ENCODE measurements at regions not wholly inside any gene's neighbourhood (a gene's known extent, or its start where the extent isn't known, plus 50 kb on each side); places are given as distances from the start of the nearest gene placed in this dataset.

DNA sequence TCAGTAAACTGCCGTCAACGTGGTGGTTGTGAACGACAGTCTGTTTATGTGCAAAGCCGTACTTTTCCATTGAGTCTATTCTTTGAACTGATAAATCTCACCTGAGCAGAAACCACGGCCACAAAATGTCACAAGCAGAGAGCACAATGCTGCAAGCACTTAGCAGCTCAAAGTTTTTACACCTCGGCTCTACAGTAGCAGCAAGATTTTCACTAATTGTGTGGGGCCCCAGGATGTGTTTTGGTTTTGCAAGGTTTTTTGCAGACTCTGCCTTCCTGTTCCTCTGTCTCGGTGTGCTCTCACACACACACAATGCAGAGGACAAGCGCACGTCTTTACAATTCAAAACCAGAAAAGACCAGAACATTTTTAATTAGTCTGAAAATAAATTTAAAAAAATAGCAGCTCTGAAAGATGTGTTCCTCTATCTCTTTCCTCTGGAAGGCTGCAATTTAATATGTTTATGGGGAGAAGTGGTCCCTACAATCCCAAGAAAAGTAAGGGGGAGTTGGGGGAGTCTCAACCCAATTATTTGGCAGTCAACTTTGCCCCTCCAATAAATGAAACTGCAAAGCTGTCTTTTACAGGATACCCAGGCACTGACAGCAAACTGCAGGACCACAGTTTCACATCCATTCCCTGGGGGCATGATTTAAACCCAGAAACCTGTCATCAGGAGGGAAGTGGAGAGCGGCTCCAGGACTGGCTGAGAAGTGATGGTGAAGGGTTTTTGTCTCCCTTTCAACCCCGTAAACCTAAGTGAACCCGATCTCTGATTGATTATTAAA, 73.8 kb upstream of the SFMBT2 start:
- peak overlapping the region; percentile 7 for H3K4me3 ChIP-seq (ENCODE audit: low read length)
- intact Hi-C loops (cut with micrococcal nuclease), result loop anchor here (1.0 to 5.0 kb wide), 2 partner anchors 227 to 454 kb away; no protein-coding TSS in a partner anchor
- peaks cover 68 to 81% of the 10 kb centered on the region in 2 donors for H3K4me1 Mint-ChIP-seq

GRCh38 chr10:7483848-7484247, 73.0 kb upstream of the SFMBT2 start:
- Histone ChIP-seq H3K27ac (ENCODE audit: low read length) (peak overlapping the region; percentile 77), H3K4me3 (ENCODE audit: low read length) (no peak overlapping the region), H3K4me1 (ENCODE audit: control insufficient read depth, insufficient read depth, low read length) (peaks cover 68% of the 10 kb centered on the region), H3K36me3 (ENCODE audit: control insufficient read depth, insufficient read depth, low read length) (no peaks in the 10 kb centered on the region), H3K27me3 (ENCODE audit: control insufficient read depth, insufficient read depth, low read length) (no peaks in the 10 kb centered on the region), H3K9me3 (ENCODE audit: control insufficient read depth, insufficient read depth, low read length) (no peaks in the 10 kb centered on the region)
- DNase-seq, result peak in 1 of 2 donors; percentile 62
- TF ChIP-seq, protein P1, sequence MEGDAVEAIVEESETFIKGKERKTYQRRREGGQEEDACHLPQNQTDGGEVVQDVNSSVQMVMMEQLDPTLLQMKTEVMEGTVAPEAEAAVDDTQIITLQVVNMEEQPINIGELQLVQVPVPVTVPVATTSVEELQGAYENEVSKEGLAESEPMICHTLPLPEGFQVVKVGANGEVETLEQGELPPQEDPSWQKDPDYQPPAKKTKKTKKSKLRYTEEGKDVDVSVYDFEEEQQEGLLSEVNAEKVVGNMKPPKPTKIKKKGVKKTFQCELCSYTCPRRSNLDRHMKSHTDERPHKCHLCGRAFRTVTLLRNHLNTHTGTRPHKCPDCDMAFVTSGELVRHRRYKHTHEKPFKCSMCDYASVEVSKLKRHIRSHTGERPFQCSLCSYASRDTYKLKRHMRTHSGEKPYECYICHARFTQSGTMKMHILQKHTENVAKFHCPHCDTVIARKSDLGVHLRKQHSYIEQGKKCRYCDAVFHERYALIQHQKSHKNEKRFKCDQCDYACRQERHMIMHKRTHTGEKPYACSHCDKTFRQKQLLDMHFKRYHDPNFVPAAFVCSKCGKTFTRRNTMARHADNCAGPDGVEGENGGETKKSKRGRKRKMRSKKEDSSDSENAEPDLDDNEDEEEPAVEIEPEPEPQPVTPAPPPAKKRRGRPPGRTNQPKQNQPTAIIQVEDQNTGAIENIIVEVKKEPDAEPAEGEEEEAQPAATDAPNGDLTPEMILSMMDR (IDR thresholded peaks at IDR 0.05), result no peak
- peak; percentile 36 to 63 (median 55) for ATAC-seq
- 65% methylated on average over 6 of the region's 9 CpGs for WGBS (ENCODE audit: insufficient coverage)
- Mint-ChIP-seq H3K4me3 (peak overlapping the region; percentile 89), H3K4me1 (peaks cover 74 to 83% of the 10 kb centered on the region in 2 donors), H3K27me3 (ENCODE audit: low read depth in 2 of 2) (no peaks in the 10 kb centered on the region), H3K27ac (peak overlapping the region; percentile 97 to 99), H3K9me3 (no peaks in the 10 kb centered on the region), H3K36me3 (no peaks in the 10 kb centered on the region)
- intact Hi-C loops (cut with micrococcal nuclease), result loop anchor here (1.0 to 5.0 kb wide), 2 partner anchors 227 to 454 kb away; no protein-coding TSS in a partner anchor

More for the DNA sequence above, 73.8 kb upstream of the SFMBT2 start:
- H3K4me3 Mint-ChIP-seq, result peak overlapping the region; percentile 85
- H3K4me1 ChIP-seq (ENCODE audit: control insufficient read depth, insufficient read depth, low read length), result peaks cover 63% of the 10 kb centered on the region
- peak overlapping the region; percentile 97 to 99 for H3K27ac Mint-ChIP-seq
- ATAC-seq (peak; percentile 77 to 95 (median 86)), DNase-seq (peak; percentile 54 to 87)
- TF ChIP-seq, protein P1 (IDR thresholded peaks at IDR 0.05), result no peak
- H3K27me3 ChIP-seq (ENCODE audit: control insufficient read depth, insufficient read depth, low read length), result no peaks in the 10 kb centered on the region
- H3K27me3 Mint-ChIP-seq (ENCODE audit: low read depth in 2 of 2), result no peaks in the 10 kb centered on the region
- no peaks in the 10 kb centered on the region for H3K9me3 Mint-ChIP-seq
- 9% methylated on average over 10 of the region's 12 CpGs for WGBS (ENCODE audit: insufficient coverage)
- H3K9me3 ChIP-seq (ENCODE audit: control insufficient read depth, insufficient read depth, low read length), result no peaks in the 10 kb centered on the region
- no peaks in the 10 kb centered on the region for H3K36me3 ChIP-seq (ENCODE audit: control insufficient read depth, insufficient read depth, low read length)
- no peaks in the 10 kb centered on the region for H3K36me3 Mint-ChIP-seq
- H3K27ac ChIP-seq (ENCODE audit: low read length), result peak overlapping the region; percentile 77

DNA sequence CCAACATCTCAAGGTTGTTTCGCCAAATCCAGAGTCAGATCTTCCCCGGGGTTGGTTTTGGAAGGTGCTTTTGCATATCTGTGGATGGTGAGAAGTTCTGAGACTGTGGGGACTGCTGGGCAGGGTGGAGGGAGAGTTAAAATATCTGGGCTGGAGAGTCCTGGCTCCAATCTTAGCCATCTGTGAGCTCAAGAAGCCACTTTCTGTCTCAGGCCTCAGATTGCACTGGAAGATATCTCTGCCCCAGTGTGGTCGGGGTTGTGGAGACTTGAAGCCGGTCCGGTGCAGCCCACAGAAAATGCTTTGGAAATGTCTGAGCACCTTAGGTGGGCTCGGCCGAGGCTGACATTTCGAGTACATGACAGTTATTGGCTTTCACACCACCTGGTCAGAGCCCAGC, 72.2 kb upstream of the SFMBT2 start:
- TF ChIP-seq, protein P1 (IDR thresholded peaks at IDR 0.05), result no peak
- H3K9me3 Mint-ChIP-seq, result no peaks in the 10 kb centered on the region
- H3K27ac ChIP-seq (ENCODE audit: low read length), result peak overlapping the region; percentile 77
- 69% methylated on average over 8 of the region's 8 CpGs for WGBS (ENCODE audit: insufficient coverage)
- H3K4me1 ChIP-seq (ENCODE audit: control insufficient read depth, insufficient read depth, low read length), result peaks cover 71% of the 10 kb centered on the region
- H3K9me3 ChIP-seq (ENCODE audit: control insufficient read depth, insufficient read depth, low read length), result no peaks in the 10 kb centered on the region
- DNase-seq (peak in 1 of 2 donors; percentile 22), ATAC-seq (no peak)
- H3K4me1 Mint-ChIP-seq, result peaks cover 79 to 88% of the 10 kb centered on the region in 2 donors
- H3K27ac Mint-ChIP-seq, result peak overlapping the region; percentile 97 to 99
- no peaks in the 10 kb centered on the region for H3K36me3 ChIP-seq (ENCODE audit: control insufficient read depth, insufficient read depth, low read length)
- no peak overlapping the region for H3K4me3 ChIP-seq (ENCODE audit: low read length)
- peak overlapping the region; percentile 25 for H3K4me3 Mint-ChIP-seq
- no peaks in the 10 kb centered on the region for H3K27me3 ChIP-seq (ENCODE audit: control insufficient read depth, insufficient read depth, low read length)
- intact Hi-C loops (cut with micrococcal nuclease), result loop anchor here (5.0 kb wide), 1 partner anchor 226 kb away; no protein-coding TSS in a partner anchor
- no peaks in the 10 kb centered on the region for H3K27me3 Mint-ChIP-seq (ENCODE audit: low read depth in 2 of 2)
- H3K36me3 Mint-ChIP-seq, result no peaks in the 10 kb centered on the region
